ENCODE measurements at regions not wholly inside any gene's neighbourhood (a gene's known extent, or its start where the extent isn't known, plus 50 kb on each side); places are given as distances from the start of the nearest gene placed in this dataset.

DNA sequence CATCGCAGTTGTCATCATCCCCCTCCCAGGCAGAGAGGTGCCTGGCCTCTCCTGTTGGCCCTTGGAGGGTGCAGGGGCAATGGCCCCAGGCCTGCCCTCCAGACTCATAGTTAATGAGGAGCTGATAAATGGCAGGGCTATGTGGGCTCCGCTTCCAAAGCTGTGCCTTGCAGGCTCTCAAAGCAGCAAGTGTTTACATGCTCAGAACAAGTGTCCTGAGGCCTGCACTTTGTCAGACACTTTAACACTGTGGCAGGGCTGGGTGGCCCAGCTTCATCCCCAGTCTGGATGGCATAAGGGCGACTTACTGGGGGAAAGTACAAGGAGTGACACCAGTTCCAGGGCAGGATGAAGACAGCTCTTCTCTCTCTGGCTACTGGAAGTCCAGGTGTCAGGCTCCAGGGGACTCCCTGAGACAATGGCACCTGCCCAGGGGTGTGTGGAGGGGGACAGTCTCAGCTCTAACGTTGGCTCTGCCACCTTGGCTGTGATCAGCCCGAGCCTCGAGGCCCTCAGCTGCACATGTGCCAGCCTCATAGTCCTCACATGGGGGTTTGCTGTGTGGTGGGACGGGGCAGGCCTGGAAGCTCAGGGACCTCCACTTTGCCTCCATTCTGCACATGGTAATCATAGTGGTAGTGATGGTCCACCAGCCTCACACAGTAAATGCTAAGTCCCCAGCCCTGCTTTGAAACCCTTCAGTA lies 153.4 kb downstream of the BARX1 start:
- H3K4me3 ChIP-seq (ENCODE audit: low read depth, low read length) = no peak overlapping the region
- no peak for DNase-seq (ENCODE audit: low read depth)
- TF ChIP-seq, protein P1, sequence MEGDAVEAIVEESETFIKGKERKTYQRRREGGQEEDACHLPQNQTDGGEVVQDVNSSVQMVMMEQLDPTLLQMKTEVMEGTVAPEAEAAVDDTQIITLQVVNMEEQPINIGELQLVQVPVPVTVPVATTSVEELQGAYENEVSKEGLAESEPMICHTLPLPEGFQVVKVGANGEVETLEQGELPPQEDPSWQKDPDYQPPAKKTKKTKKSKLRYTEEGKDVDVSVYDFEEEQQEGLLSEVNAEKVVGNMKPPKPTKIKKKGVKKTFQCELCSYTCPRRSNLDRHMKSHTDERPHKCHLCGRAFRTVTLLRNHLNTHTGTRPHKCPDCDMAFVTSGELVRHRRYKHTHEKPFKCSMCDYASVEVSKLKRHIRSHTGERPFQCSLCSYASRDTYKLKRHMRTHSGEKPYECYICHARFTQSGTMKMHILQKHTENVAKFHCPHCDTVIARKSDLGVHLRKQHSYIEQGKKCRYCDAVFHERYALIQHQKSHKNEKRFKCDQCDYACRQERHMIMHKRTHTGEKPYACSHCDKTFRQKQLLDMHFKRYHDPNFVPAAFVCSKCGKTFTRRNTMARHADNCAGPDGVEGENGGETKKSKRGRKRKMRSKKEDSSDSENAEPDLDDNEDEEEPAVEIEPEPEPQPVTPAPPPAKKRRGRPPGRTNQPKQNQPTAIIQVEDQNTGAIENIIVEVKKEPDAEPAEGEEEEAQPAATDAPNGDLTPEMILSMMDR (IDR thresholded peaks at IDR 0.05; ENCODE audit: insufficient read depth, low read depth, low read length, missing control alignments) = no peak

DNA sequence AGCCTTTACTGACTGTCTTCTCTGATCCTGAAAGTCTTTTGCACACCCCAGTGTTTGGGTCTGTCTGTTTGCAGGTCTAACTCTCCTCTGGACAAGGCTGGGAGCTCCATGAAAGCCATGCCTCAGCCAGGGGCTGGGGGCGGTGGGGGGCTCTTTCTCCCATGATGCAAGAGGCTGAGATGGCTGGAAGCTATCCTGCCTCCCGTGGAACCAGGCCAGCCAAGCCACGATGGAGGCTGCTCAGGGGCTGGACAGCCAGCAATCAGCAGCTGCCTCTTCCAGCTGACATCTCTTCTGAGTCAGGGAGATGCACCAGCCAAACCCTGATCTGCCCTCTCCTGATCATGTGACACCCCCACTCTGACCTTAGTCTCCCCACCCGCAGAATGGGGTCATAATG lies 154.0 kb downstream of the BARX1 start:
- H3K4me3 ChIP-seq (ENCODE audit: low read depth, low read length) = no peak overlapping the region
- no peak for DNase-seq (ENCODE audit: low read depth)
- TF ChIP-seq, protein P1 (IDR thresholded peaks at IDR 0.05; ENCODE audit: insufficient read depth, low read depth, low read length, missing control alignments) = no peak

DNA sequence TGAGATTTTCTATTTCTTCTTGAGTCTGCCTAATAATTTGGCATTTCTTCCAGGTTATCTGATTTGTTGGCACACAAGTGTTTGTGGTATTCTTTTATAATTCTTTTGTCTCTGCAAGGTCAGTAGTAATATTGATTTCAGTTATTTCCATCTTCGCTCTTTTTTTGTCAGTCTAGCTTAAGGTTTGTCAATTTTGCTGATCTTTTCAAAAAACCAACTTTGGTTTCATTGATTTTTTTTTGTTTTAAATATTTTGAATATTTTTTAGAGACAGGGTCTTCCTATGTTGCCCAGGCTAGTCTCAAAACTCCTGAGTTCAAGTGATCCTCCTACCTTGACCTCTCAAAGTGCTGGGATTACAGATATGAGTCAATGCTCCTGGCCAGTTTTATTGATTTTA lies 162.8 kb downstream of the BARX1 start:
- H3K4me3 ChIP-seq (ENCODE audit: low read depth, low read length) = no peak overlapping the region
- DNase-seq (ENCODE audit: low read depth) = no peak
- TF ChIP-seq, protein P1 (IDR thresholded peaks at IDR 0.05; ENCODE audit: insufficient read depth, low read depth, low read length, missing control alignments) = no peak

DNA sequence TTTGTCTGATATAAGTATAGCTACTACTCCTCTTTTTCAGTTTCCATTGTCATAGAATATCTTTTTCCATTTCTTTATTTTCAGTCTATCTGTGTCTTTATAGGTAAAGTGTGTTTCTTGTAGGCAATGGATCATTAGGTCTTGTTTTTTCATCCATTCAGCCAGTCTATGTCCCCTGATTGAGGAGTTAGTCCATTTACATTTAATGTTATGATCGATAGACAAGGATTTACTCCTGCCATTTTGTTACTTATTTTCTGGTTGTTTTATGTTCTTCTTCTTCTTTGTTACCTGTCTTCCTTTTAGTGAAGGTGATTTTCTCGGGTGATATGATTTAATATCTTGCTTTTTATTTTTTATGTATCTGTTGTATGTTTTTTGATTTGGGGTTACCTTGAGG lies 169.0 kb downstream of the BARX1 start:
- TF ChIP-seq, protein P1 (IDR thresholded peaks at IDR 0.05; ENCODE audit: insufficient read depth, low read depth, low read length, missing control alignments) = no peak
- H3K4me3 ChIP-seq (ENCODE audit: low read depth, low read length) = no peak overlapping the region
- DNase-seq (ENCODE audit: low read depth) = no peak

DNA sequence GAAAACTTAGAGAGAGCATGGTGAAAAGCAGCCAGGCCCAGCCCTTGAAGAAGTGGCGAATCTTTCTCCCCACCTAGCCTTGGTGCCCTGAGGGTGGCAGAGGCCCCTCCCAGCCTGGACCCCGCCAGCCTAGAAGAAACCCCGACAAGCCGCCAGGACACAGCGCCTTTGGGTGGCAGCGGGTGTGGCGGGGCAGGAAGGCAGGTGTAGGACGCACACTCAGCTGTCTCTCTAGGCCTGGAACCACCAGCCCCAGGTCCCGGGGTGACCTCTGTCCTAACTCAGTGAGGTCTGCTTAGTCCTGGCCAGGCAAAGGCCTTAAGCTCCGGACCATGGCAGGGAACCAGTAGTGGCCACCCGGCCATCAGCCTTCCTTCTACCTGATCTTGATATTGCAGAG lies 178.3 kb downstream of the BARX1 start:
- DNase-seq (ENCODE audit: low read depth) = no peak
- TF ChIP-seq, protein P1 (IDR thresholded peaks at IDR 0.05; ENCODE audit: insufficient read depth, low read depth, low read length, missing control alignments) = no peak
- no peak overlapping the region for H3K4me3 ChIP-seq (ENCODE audit: low read depth, low read length)

DNA sequence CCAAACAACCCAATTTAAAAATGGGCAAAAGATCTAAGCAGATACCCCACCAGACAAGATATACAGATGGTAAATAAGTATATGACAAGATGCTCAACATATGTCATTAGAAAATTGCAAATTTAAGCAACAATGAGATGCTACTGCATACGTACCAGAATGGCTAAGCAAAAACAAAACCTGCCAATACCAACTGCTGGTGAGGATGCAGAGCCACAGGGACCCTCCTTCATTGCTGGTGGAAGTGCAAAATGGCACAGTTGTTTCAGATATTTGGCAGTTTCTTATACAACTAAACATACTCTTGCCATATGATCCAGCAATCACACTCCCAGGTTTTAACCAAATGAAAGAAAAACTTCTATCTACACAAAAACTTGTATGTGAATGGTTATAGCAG lies 178.9 kb downstream of the BARX1 start:
- H3K4me3 ChIP-seq (ENCODE audit: low read depth, low read length) = no peak overlapping the region
- TF ChIP-seq, protein P1 (IDR thresholded peaks at IDR 0.05; ENCODE audit: insufficient read depth, low read depth, low read length, missing control alignments) = no peak
- no peak for DNase-seq (ENCODE audit: low read depth)

All from GM12865 (cell line).